ENCODE measurements at regions not wholly inside any gene's neighbourhood (a gene's known extent, or its start where the extent isn't known, plus 50 kb on each side); places are given as distances from the start of the nearest gene placed in this dataset.
"Not testable (repeated sequence)": the region's sequence is repeated elsewhere in the genome, so short reads cannot be mapped to it uniquely, and the experiment has no call there.

DNA sequence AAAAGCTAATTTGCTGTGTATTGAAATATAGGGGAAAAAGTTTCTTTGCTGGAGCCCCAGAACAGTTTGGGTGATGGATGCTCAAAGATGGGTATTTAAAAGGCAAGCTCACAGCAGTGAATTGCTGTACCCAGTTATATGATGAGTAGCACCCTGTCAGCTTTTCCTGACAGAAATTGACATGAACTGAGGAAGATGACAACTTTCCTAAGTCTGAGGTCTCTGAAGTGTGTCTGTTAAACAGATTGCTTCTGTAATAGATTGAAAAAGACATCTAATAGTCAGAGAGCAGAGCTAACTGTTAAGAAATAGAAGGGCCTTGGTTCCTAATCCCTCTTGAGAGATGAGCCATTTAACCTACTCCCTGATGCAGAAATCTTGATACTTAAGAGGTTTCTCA, 1278.0 kb upstream of the ALCAM start:
- no peaks in the 10 kb centered on the region for H3K27me3 ChIP-seq (ENCODE audit: control insufficient read depth in 1 of 2, insufficient read depth in 2 of 2, low read length in 2 of 2)
- H3K27ac ChIP-seq (ENCODE audit: low read depth in 1 of 2, low read length in 2 of 2) = no peak overlapping the region
- H3K4me3 ChIP-seq (ENCODE audit: low read length) = no peak overlapping the region
- Mint-ChIP-seq H3K4me1 (ENCODE audit: low read depth) (no peaks in the 10 kb centered on the region), H3K27me3 (no peaks in the 10 kb centered on the region), H3K36me3 (ENCODE audit: low read depth) (no peaks in the 10 kb centered on the region), H3K4me3 (no peak overlapping the region), H3K9me3 (peaks cover 8% of the 10 kb centered on the region), H3K27ac (no peak overlapping the region)
- DNase-seq (no peak), ATAC-seq (ENCODE audit: poor library complexity) (no peak)
- no peak for TF ChIP-seq CTCF (IDR thresholded peaks at IDR 0.05)
- H3K9me3 ChIP-seq (ENCODE audit: control insufficient read depth in 1 of 2, insufficient read depth in 1 of 2, low read length in 2 of 2) = peaks cover 0 to 3% of the 10 kb centered on the region in 2 experiments
- H3K36me3 ChIP-seq (ENCODE audit: insufficient read depth, low read length) = no peaks in the 10 kb centered on the region
- ChIA-PET POLR2A (no interaction called here), CTCF (no interaction called here)
- no peaks in the 10 kb centered on the region for H3K4me1 ChIP-seq (ENCODE audit: insufficient read depth, low read length)
- intact Hi-C loops (cut with DNase I, micrococcal nuclease) = no loop called here

- ATAC-seq (ENCODE audit: poor library complexity); POLR2A ChIA-PET; H3K36me3 ChIP-seq (ENCODE audit: insufficient read depth, low read length); CTCF ChIA-PET; H3K4me3 Mint-ChIP-seq; H3K27me3 Mint-ChIP-seq; H3K27ac Mint-ChIP-seq; H3K4me3 ChIP-seq (ENCODE audit: low read length); H3K4me1 Mint-ChIP-seq (ENCODE audit: low read depth); H3K27ac ChIP-seq (ENCODE audit: low read depth in 1 of 2, low read length in 2 of 2); H3K9me3 ChIP-seq (ENCODE audit: control insufficient read depth in 1 of 2, insufficient read depth in 1 of 2, low read length in 2 of 2); H3K36me3 Mint-ChIP-seq (ENCODE audit: low read depth); H3K27me3 ChIP-seq (ENCODE audit: control insufficient read depth in 1 of 2, insufficient read depth in 2 of 2, low read length in 2 of 2); H3K9me3 Mint-ChIP-seq; intact Hi-C loops (cut with DNase I, micrococcal nuclease); H3K4me1 ChIP-seq (ENCODE audit: insufficient read depth, low read length); DNase-seq: not testable (repeated sequence)
Measured at GRCh38 chr3:104089987-104090386, 1276.7 kb upstream of the ALCAM start.

- no peak for ATAC-seq (ENCODE audit: poor library complexity)
- Histone ChIP-seq H3K27me3 (ENCODE audit: control insufficient read depth in 1 of 2, insufficient read depth in 2 of 2, low read length in 2 of 2) (no peaks in the 10 kb centered on the region), H3K9me3 (ENCODE audit: control insufficient read depth in 1 of 2, insufficient read depth in 1 of 2, low read length in 2 of 2) (peaks cover 0 to 3% of the 10 kb centered on the region in 2 experiments), H3K36me3 (ENCODE audit: insufficient read depth, low read length) (no peaks in the 10 kb centered on the region), H3K27ac (ENCODE audit: low read depth in 1 of 2, low read length in 2 of 2) (no peak overlapping the region), H3K4me3 (ENCODE audit: low read length) (no peak overlapping the region), H3K4me1 (ENCODE audit: insufficient read depth, low read length) (no peaks in the 10 kb centered on the region)
- Mint-ChIP-seq H3K9me3 (no peaks in the 10 kb centered on the region), H3K4me3 (no peak overlapping the region), H3K27ac (no peak overlapping the region), H3K36me3 (ENCODE audit: low read depth) (no peaks in the 10 kb centered on the region), H3K27me3 (no peaks in the 10 kb centered on the region), H3K4me1 (ENCODE audit: low read depth) (no peaks in the 10 kb centered on the region)
- ChIA-PET POLR2A (no interaction called here), CTCF (no interaction called here)
- DNase-seq = no peak
- intact Hi-C loops (cut with DNase I, micrococcal nuclease) = no loop called here
- TF ChIP-seq CTCF (IDR thresholded peaks at IDR 0.05) = no peak
Measured at GRCh38 chr3:104101736-104102135, 1265.0 kb upstream of the ALCAM start.

- DNase-seq = peak in 2 of 14 experiments; percentile 6 to 16
- intact Hi-C loops (cut with DNase I, micrococcal nuclease) = no loop called here
- Histone ChIP-seq H3K9me3 (ENCODE audit: control insufficient read depth in 1 of 2, insufficient read depth in 1 of 2, low read length in 2 of 2) (peaks cover 0 to 3% of the 10 kb centered on the region in 2 experiments), H3K4me3 (ENCODE audit: low read length) (no peak overlapping the region), H3K4me1 (ENCODE audit: insufficient read depth, low read length) (no peaks in the 10 kb centered on the region), H3K27ac (ENCODE audit: low read depth in 1 of 2, low read length in 2 of 2) (no peak overlapping the region), H3K27me3 (ENCODE audit: control insufficient read depth in 1 of 2, insufficient read depth in 2 of 2, low read length in 2 of 2) (no peaks in the 10 kb centered on the region), H3K36me3 (ENCODE audit: insufficient read depth, low read length) (no peaks in the 10 kb centered on the region)
- H3K36me3 Mint-ChIP-seq (ENCODE audit: low read depth) = no peaks in the 10 kb centered on the region
- no peak for ATAC-seq (ENCODE audit: poor library complexity)
- H3K27me3 Mint-ChIP-seq = no peaks in the 10 kb centered on the region
- TF ChIP-seq CTCF (IDR thresholded peaks at IDR 0.05) = no peak
- H3K27ac Mint-ChIP-seq = no peak overlapping the region
- ChIA-PET CTCF (no interaction called here), POLR2A (no interaction called here)
- no peak overlapping the region for H3K4me3 Mint-ChIP-seq
- no peaks in the 10 kb centered on the region for H3K9me3 Mint-ChIP-seq
- H3K4me1 Mint-ChIP-seq (ENCODE audit: low read depth) = no peaks in the 10 kb centered on the region
Measured at GRCh38 chr3:104102386-104102785, 1264.3 kb upstream of the ALCAM start.
